Right atrium auricular region (tissue), 2 donors: ENCODE measurements at regions not wholly inside any gene's neighbourhood (a gene's known extent, or its start where the extent isn't known, plus 50 kb on each side); places are given as distances from the start of the nearest gene placed in this dataset.

ENCODE experiments used
- DNase-seq: peaks from one replicate; pipeline ENCODE4 v3.0.0-alpha.2; 2019; ENCODE audit warnings: low spot score
- H3K27ac ChIP-seq, 2 donors: fragments of 200-600 bp; sonication (generic); 1 replicate in 1 of 2; 2 replicates in 1 of 2; pipeline ENCODE4 v1.5.1; 2016 to 2019
- H3K27me3 ChIP-seq, 2 donors: fragments of 200-600 bp; sonication (generic); one replicate each; pipeline versions ENCODE4 v1.5.1 to v1.6.0; 2017 to 2019
- H3K36me3 ChIP-seq: fragments of 200-600 bp; sonication (generic); one replicate; pipeline ENCODE4 v1.5.1; 2016
- H3K4me1 ChIP-seq, 2 donors: fragments of 200-600 bp; sonication (generic); one replicate each; pipeline versions ENCODE4 v1.5.1 to v1.6.0; 2017 to 2019
- H3K4me3 ChIP-seq, 2 donors: fragments of 200-600 bp; sonication (generic); 1 replicate in 1 of 2; 2 replicates in 1 of 2; pipeline ENCODE4 v1.5.1; 2017 to 2019; ENCODE audit warnings: mild to moderate bottlenecking in 1 of 2, moderate library complexity in 1 of 2
- H3K9me3 ChIP-seq, 2 donors: fragments of 200-600 bp; sonication (generic); one replicate each; pipeline ENCODE4 v1.5.1; 2019
- CTCF ChIP-seq, 2 donors: fragments of 200-600 bp; sonication (generic); IDR thresholded peaks; one replicate each; pipeline ENCODE4 v1.5.1; 2019; ENCODE audit warnings: antibody characterized with exemption in 2 of 2

DNA sequence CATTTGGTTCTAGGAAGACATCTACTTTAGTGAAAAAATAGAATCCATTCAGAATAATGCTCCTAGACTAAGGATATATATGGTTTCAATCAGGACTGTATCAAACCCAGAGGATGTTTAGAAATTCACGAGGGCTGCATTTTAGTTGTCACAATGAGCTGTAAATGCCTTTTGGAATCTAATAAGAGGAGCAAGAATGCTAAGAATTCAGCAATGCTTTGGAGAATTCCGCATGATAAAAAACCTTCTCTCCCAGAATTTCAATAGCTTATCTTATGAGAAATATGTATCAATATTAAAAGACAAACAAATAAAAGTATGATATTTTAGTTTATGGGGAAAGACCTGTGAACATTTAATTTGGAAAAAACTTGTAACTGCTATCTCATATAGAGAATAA lies 885.1 kb downstream of the ZPLD1 start:
- H3K9me3 ChIP-seq, result no peaks in the 10 kb centered on the region
- no peaks in the 10 kb centered on the region for H3K36me3 ChIP-seq
- TF ChIP-seq CTCF (IDR thresholded peaks at IDR 0.05), result no peak
- no peak overlapping the region for H3K4me3 ChIP-seq
- no peaks in the 10 kb centered on the region for H3K27me3 ChIP-seq
- no peaks in the 10 kb centered on the region for H3K4me1 ChIP-seq
- no peak for DNase-seq
- no peak overlapping the region for H3K27ac ChIP-seq

DNA sequence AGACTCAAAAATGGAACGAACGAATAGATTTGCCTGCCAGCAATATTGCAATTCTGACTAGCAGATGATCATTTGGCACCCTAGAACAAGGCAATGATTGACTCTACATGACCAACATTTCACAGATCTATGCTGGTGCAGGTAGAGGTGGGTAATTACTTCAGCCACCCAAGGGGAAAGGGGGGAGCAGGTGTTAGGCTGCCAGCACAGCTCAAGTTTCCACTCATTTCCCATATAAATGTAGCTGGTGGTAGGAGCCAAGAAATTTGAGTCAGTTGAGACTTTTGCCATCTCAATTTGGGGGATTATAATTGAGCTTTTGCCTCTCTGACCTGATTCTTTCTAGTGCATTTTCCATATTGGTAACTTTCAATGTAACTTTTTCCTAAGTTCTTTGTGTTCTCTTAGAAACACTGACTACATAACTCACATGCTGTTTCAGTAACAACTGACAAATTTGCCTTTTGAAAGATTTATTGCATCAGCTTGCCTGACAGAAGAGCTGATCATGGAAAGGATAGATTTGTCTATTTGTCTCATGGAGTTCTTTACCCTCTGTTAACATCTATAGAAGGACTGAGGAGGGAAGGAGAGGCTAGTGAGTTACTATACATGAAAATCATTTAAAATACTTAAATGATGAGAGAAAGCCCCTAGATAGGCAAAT lies 902.5 kb downstream of the ZPLD1 start:
- Histone ChIP-seq H3K4me3 (no peak overlapping the region), H3K27ac (no peak overlapping the region), H3K9me3 (no peaks in the 10 kb centered on the region), H3K36me3 (no peaks in the 10 kb centered on the region), H3K4me1 (no peaks in the 10 kb centered on the region), H3K27me3 (no peaks in the 10 kb centered on the region)
- DNase-seq, result no peak
- no peak for TF ChIP-seq CTCF (IDR thresholded peaks at IDR 0.05)

- H3K36me3 ChIP-seq, result no peaks in the 10 kb centered on the region
- H3K4me1 ChIP-seq, result no peaks in the 10 kb centered on the region
- H3K27ac ChIP-seq, result no peak overlapping the region
- TF ChIP-seq CTCF (IDR thresholded peaks at IDR 0.05), result no peak
- H3K4me3 ChIP-seq, result no peak overlapping the region
- no peaks in the 10 kb centered on the region for H3K9me3 ChIP-seq
- no peak for DNase-seq
- no peaks in the 10 kb centered on the region for H3K27me3 ChIP-seq
Observed at GRCh38 chr3:103341078-103341606, 906.3 kb downstream of the ZPLD1 start.

GRCh38 chr3:103342205-103342731 lies 907.5 kb downstream of the ZPLD1 start:
- H3K27ac ChIP-seq, result no peak overlapping the region
- H3K36me3 ChIP-seq, result no peaks in the 10 kb centered on the region
- H3K4me1 ChIP-seq, result no peaks in the 10 kb centered on the region
- H3K9me3 ChIP-seq, result no peaks in the 10 kb centered on the region
- TF ChIP-seq CTCF (IDR thresholded peaks at IDR 0.05), result no peak
- no peak for DNase-seq
- no peak overlapping the region for H3K4me3 ChIP-seq
- H3K27me3 ChIP-seq, result no peaks in the 10 kb centered on the region

- H3K4me1 ChIP-seq, result no peaks in the 10 kb centered on the region
- H3K9me3 ChIP-seq, result no peaks in the 10 kb centered on the region
- no peak overlapping the region for H3K27ac ChIP-seq
- DNase-seq, result no peak
- TF ChIP-seq CTCF (IDR thresholded peaks at IDR 0.05), result no peak
- no peaks in the 10 kb centered on the region for H3K27me3 ChIP-seq
- H3K4me3 ChIP-seq, result no peak overlapping the region
- H3K36me3 ChIP-seq, result no peaks in the 10 kb centered on the region
Observed at GRCh38 chr3:103349760-103350159, 914.9 kb downstream of the ZPLD1 start.

GRCh38 chr3:103365467-103365866 lies 930.7 kb downstream of the ZPLD1 start:
- H3K27me3 ChIP-seq, result no peaks in the 10 kb centered on the region
- TF ChIP-seq CTCF (IDR thresholded peaks at IDR 0.05), result no peak
- no peaks in the 10 kb centered on the region for H3K4me1 ChIP-seq
- no peak overlapping the region for H3K4me3 ChIP-seq
- H3K9me3 ChIP-seq, result no peaks in the 10 kb centered on the region
- no peak overlapping the region for H3K27ac ChIP-seq
- H3K36me3 ChIP-seq, result no peaks in the 10 kb centered on the region
- no peak for DNase-seq
